ENCODE measurements at regions not wholly inside any gene's neighbourhood (a gene's known extent, or its start where the extent isn't known, plus 50 kb on each side); places are given as distances from the start of the nearest gene placed in this dataset.

GRCh38 chr1:56031001-56031400 lies 548.4 kb downstream of the PLPP3 start:
- Histone ChIP-seq H4K20me1 (ENCODE audit: insufficient read depth, low read length, poor library complexity, severe bottlenecking) (no peaks in the 10 kb centered on the region), H3K4me2 (ENCODE audit: low read depth, low read length, poor library complexity, severe bottlenecking) (no peak overlapping the region), H2AFZ (ENCODE audit: low read length) (no peak overlapping the region), H3K9ac (ENCODE audit: low read depth, low read length, poor library complexity, severe bottlenecking) (no peak overlapping the region), H3K4me3 (ENCODE audit: low read length, poor library complexity, severe bottlenecking) (no peak overlapping the region), H3K9me2 (replicated peaks; ENCODE audit: low read depth, low read length) (no peaks in the 10 kb centered on the region), H3F3A (ENCODE audit: low read depth) (no peaks in the 10 kb centered on the region), H3K9me3 (ENCODE audit: insufficient read depth, low read depth, low read length) (no peaks in the 10 kb centered on the region), H3K27me3 (ENCODE audit: insufficient read depth, low read length, poor library complexity, severe bottlenecking) (no peaks in the 10 kb centered on the region), H3K79me2 (ENCODE audit: insufficient read depth, low read length) (no peaks in the 10 kb centered on the region), H3K4me1 (ENCODE audit: insufficient read depth, low read length, poor library complexity, severe bottlenecking) (no peaks in the 10 kb centered on the region), H3K36me3 (ENCODE audit: insufficient read depth, low read length) (no peaks in the 10 kb centered on the region)
- TF ChIP-seq CTCF (conservative IDR thresholded peaks at IDR 0.05; ENCODE audit: low read length) (no peak), EZH2phosphoT487 (IDR thresholded peaks at IDR 0.05; ENCODE audit: borderline replicate concordance) (no peak)

- H3K9ac ChIP-seq (ENCODE audit: low read depth, low read length, poor library complexity, severe bottlenecking) = no peak overlapping the region
- H3K27me3 ChIP-seq (ENCODE audit: insufficient read depth, low read length, poor library complexity, severe bottlenecking) = no peaks in the 10 kb centered on the region
Observed at GRCh38 chr1:56029319-56030003, 549.9 kb downstream of the PLPP3 start.

DNA sequence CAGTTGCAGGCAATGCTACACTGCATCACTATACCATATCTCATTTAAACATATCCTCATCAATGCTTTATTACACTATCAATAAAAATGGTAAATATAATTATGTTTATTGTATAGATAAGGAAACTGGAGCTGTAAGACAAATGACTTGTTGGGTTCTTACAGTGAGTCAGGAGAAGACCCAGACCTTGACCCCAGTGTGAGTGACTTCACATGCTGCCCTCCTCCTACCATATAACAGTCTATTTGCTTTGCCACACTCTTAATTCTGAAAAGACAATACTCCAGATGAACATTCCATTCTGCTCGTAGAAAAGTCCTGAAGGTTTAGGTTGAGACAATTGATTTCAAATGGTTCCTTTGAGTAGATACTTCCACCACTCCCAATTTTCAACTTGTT lies 550.5 kb downstream of the PLPP3 start:
- Histone ChIP-seq H3K4me3 (ENCODE audit: low read length, poor library complexity, severe bottlenecking) (no peak overlapping the region), H3K9me2 (replicated peaks; ENCODE audit: low read depth, low read length) (no peaks in the 10 kb centered on the region), H2AFZ (ENCODE audit: low read length) (no peak overlapping the region), H3F3A (ENCODE audit: low read depth) (no peaks in the 10 kb centered on the region), H3K79me2 (ENCODE audit: insufficient read depth, low read length) (no peaks in the 10 kb centered on the region), H3K9ac (ENCODE audit: low read depth, low read length, poor library complexity, severe bottlenecking) (no peak overlapping the region), H3K4me2 (ENCODE audit: low read depth, low read length, poor library complexity, severe bottlenecking) (no peak overlapping the region), H3K9me3 (ENCODE audit: insufficient read depth, low read depth, low read length) (no peaks in the 10 kb centered on the region), H3K4me1 (ENCODE audit: insufficient read depth, low read length, poor library complexity, severe bottlenecking) (no peaks in the 10 kb centered on the region), H3K27me3 (ENCODE audit: insufficient read depth, low read length, poor library complexity, severe bottlenecking) (no peaks in the 10 kb centered on the region), H4K20me1 (ENCODE audit: insufficient read depth, low read length, poor library complexity, severe bottlenecking) (no peaks in the 10 kb centered on the region), H3K36me3 (ENCODE audit: insufficient read depth, low read length) (no peaks in the 10 kb centered on the region)
- TF ChIP-seq EZH2phosphoT487 (IDR thresholded peaks at IDR 0.05; ENCODE audit: borderline replicate concordance) (no peak), CTCF (conservative IDR thresholded peaks at IDR 0.05; ENCODE audit: low read length) (no peak)

More at GRCh38 chr1:56029319-56030003, 549.9 kb downstream of the PLPP3 start:
- no peak overlapping the region for H3K4me3 ChIP-seq (ENCODE audit: low read length, poor library complexity, severe bottlenecking)
- H3K9me2 ChIP-seq (replicated peaks; ENCODE audit: low read depth, low read length) = no peaks in the 10 kb centered on the region
- H3K36me3 ChIP-seq (ENCODE audit: insufficient read depth, low read length) = no peaks in the 10 kb centered on the region
- H4K20me1 ChIP-seq (ENCODE audit: insufficient read depth, low read length, poor library complexity, severe bottlenecking) = no peaks in the 10 kb centered on the region
- no peaks in the 10 kb centered on the region for H3F3A ChIP-seq (ENCODE audit: low read depth)
- H3K4me1 ChIP-seq (ENCODE audit: insufficient read depth, low read length, poor library complexity, severe bottlenecking) = no peaks in the 10 kb centered on the region
- no peaks in the 10 kb centered on the region for H3K79me2 ChIP-seq (ENCODE audit: insufficient read depth, low read length)
- TF ChIP-seq EZH2phosphoT487 (IDR thresholded peaks at IDR 0.05; ENCODE audit: borderline replicate concordance) = no peak
- TF ChIP-seq CTCF (conservative IDR thresholded peaks at IDR 0.05; ENCODE audit: low read length) = no peak
- H3K4me2 ChIP-seq (ENCODE audit: low read depth, low read length, poor library complexity, severe bottlenecking) = no peak overlapping the region
- H3K9me3 ChIP-seq (ENCODE audit: insufficient read depth, low read depth, low read length) = no peaks in the 10 kb centered on the region
- no peak overlapping the region for H2AFZ ChIP-seq (ENCODE audit: low read length)

Data from Loucy (cell line).